AG04450 (cell line): ENCODE measurements at regions not wholly inside any gene's neighbourhood (a gene's known extent, or its start where the extent isn't known, plus 50 kb on each side); places are given as distances from the start of the nearest gene placed in this dataset.

Source experiments
- CTCF ChIA-PET: fragments of 300-600, 350-600 bp; formaldehyde crosslinking; extraction: SDS; loops from one replicate; lab custom pipeline; 2022; ENCODE audit warnings: antibody characterized with exemption, inconsistent platforms; lab: Charles Lee
- POLR2A ChIA-PET: fragments of 350-600 bp; formaldehyde crosslinking; extraction: SDS; loops from one replicate; lab custom pipeline; 2021; ENCODE audit warnings: antibody characterized with exemption, inconsistent platforms; lab: Yijun Ruan, JAX
- DNase-seq: peaks from one replicate; pipeline ENCODE4 v3.0.0-alpha.2; 2011; ENCODE audit warnings: low read depth, low spot score
- H3K27ac ChIP-seq: one replicate; pipeline ENCODE4 v1.5.1; 2012; ENCODE audit warnings: low read depth, low read length, control low read depth
- H3K27me3 ChIP-seq: one replicate; pipeline ENCODE4 v1.6.0; 2012; ENCODE audit warnings: low read length; ENCODE audit not compliant: control insufficient read depth, insufficient read depth
- H3K4me3 ChIP-seq: 2 replicates; pipeline ENCODE4 v1.5.1; 2011; ENCODE audit warnings: mild to moderate bottlenecking, low read depth, low read length, control low read depth
- H3K9me3 ChIP-seq: 2 replicates; pipeline ENCODE4 v1.5.1; 2012; ENCODE audit warnings: low read length; ENCODE audit not compliant: control insufficient read depth, insufficient read depth
- TF ChIP-seq, protein P1 (sequence below): IDR thresholded peaks from 2 replicates; pipeline ENCODE4 v1.5.1; 2011; ENCODE audit warnings: low read depth, low read length, control low read depth, inconsistent platforms

GRCh38 chr6:114707081-114707620 lies 364.3 kb upstream of the HS3ST5 start:
- CTCF ChIA-PET: no interaction called here
- TF ChIP-seq, protein P1, sequence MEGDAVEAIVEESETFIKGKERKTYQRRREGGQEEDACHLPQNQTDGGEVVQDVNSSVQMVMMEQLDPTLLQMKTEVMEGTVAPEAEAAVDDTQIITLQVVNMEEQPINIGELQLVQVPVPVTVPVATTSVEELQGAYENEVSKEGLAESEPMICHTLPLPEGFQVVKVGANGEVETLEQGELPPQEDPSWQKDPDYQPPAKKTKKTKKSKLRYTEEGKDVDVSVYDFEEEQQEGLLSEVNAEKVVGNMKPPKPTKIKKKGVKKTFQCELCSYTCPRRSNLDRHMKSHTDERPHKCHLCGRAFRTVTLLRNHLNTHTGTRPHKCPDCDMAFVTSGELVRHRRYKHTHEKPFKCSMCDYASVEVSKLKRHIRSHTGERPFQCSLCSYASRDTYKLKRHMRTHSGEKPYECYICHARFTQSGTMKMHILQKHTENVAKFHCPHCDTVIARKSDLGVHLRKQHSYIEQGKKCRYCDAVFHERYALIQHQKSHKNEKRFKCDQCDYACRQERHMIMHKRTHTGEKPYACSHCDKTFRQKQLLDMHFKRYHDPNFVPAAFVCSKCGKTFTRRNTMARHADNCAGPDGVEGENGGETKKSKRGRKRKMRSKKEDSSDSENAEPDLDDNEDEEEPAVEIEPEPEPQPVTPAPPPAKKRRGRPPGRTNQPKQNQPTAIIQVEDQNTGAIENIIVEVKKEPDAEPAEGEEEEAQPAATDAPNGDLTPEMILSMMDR: no peak
- peaks cover 10% of the 10 kb centered on the region; the same call in 1 of the 2 replicates for H3K9me3 ChIP-seq
- no peak overlapping the region for H3K4me3 ChIP-seq
- POLR2A ChIA-PET: no interaction called here
- no peaks in the 10 kb centered on the region for H3K27me3 ChIP-seq
- no peak overlapping the region for H3K27ac ChIP-seq
- DNase-seq: no peak

- H3K27ac ChIP-seq: no peak overlapping the region
- H3K4me3 ChIP-seq: no peak overlapping the region
- H3K9me3 ChIP-seq: peaks cover 3% of the 10 kb centered on the region; the same call in 1 of the 2 replicates
- TF ChIP-seq, protein P1: no peak
- DNase-seq: no peak
- POLR2A ChIA-PET: no interaction called here
- CTCF ChIA-PET: no interaction called here
- no peaks in the 10 kb centered on the region for H3K27me3 ChIP-seq
These were observed 347.8 kb upstream of the HS3ST5 start for GRCh38 chr6:114690625-114691024.

DNA sequence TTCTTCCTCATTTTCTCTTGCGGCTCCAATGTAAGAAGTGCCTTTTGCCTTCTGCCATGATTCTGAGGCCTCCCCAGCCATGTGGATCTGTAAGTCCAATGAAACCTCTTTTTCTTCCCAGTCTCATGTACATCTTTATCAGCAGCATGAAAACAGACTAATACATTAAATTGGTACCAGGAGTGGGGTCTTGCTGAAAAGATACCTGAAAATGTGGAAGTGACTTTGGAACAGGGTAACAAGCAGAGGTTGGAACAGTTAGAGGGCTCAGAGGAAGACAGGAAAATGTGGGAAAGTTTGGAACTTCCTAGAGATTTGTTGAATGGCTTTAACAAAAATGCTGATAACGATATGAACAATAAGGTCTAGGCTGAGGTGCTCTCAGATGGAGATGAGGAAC lies 316.7 kb upstream of the HS3ST5 start:
- DNase-seq: no peak
- no peak overlapping the region for H3K4me3 ChIP-seq
- no peak overlapping the region for H3K27ac ChIP-seq
- ChIA-PET CTCF (no interaction called here), POLR2A (no interaction called here)
- no peaks in the 10 kb centered on the region for H3K9me3 ChIP-seq
- H3K27me3 ChIP-seq: no peaks in the 10 kb centered on the region
- TF ChIP-seq, protein P1: no peak

DNA sequence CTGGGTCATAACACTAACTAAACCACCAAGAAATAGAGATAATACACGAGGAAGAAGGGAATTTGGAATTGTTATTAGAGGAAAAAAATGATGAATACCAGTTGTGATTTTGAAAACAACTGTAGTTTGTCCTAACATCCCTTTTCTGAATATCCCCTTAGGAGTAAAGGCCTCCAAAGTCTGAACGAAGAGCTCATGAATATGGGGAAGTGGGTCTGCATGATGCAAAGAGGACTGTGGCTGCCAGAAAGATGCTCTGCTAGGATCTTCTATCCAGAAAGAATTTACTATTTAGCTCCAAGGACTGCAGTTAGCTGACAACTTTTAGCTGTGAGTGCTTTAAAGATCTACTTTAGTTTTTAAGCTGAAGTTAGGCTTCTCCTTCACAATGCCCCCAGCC lies 308.8 kb upstream of the HS3ST5 start:
- H3K27ac ChIP-seq: no peak overlapping the region
- TF ChIP-seq, protein P1: no peak

GRCh38 chr6:114650891-114651290 lies 308.1 kb upstream of the HS3ST5 start:
- H3K9me3 ChIP-seq: no peaks in the 10 kb centered on the region
- TF ChIP-seq, protein P1: no peak
- H3K27ac ChIP-seq: no peak overlapping the region
- no peaks in the 10 kb centered on the region for H3K27me3 ChIP-seq
- no peak for DNase-seq
- no peak overlapping the region for H3K4me3 ChIP-seq
- POLR2A ChIA-PET: no interaction called here
- CTCF ChIA-PET: no interaction called here

More for the DNA sequence above, 308.8 kb upstream of the HS3ST5 start:
- Histone ChIP-seq H3K4me3 (no peak overlapping the region), H3K9me3 (no peaks in the 10 kb centered on the region), H3K27me3 (no peaks in the 10 kb centered on the region)
- no peak for DNase-seq
- CTCF ChIA-PET: no interaction called here
- POLR2A ChIA-PET: no interaction called here
